ENCODE measurements at regions not wholly inside any gene's neighbourhood (a gene's known extent, or its start where the extent isn't known, plus 50 kb on each side); places are given as distances from the start of the nearest gene placed in this dataset.
"Not testable (repeated sequence)": the region's sequence is repeated elsewhere in the genome, so short reads cannot be mapped to it uniquely, and the experiment has no call there.

DNA sequence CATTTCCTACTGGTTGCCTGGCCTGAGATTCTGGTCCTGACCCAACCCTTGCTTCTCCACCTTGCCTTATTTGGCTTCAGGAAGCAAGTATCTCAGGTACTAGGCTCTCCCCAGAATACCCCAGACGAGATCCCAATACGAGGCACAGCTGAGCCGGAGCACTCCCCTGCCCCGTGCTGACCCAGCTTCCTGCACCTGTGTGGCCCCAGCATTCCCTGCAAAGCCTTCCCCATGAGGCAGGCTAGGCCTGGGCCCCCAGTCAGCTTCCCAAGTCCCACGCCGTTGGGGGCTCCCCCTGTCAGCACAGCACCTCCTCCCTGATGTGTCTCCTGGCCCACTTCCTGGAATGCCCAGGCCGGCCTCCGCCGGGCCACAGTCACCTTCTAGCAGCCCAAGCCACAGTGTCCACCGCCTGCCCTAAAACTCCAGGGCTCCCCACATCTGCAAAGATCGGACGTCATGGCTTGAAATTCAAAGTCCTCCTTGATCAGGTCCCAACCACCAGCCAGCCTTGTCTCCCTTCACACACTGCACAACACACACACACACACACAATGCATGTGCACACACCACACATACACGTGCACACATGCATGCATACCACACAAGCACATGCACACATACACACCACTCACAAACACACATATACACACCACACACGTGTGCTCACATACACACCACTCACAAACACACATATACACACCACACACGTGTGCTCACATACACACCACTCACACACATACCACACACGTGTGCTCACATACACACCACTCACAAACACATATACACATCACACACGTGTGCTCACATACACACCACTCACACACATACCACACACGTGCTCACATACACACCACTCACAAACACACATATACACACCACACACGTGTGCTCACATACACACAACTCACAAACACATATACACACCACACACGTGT is 78.9 kb upstream of the FOXK1 start:
- no peak for DNase-seq
- no peak overlapping the region for H3K4me3 ChIP-seq (ENCODE audit: low read depth, low read length)
- no peak overlapping the region for H3K27ac ChIP-seq
- H3K36me3 ChIP-seq (replicated peaks): no peaks in the 10 kb centered on the region
- no peaks in the 10 kb centered on the region for H3K27me3 ChIP-seq (replicated peaks)
- in situ Hi-C loops (cut with HindIII; ENCODE audit: low pct_ligation_motif_present, low sequenced_read_pairs): no loop called here
- TF ChIP-seq, protein P1, sequence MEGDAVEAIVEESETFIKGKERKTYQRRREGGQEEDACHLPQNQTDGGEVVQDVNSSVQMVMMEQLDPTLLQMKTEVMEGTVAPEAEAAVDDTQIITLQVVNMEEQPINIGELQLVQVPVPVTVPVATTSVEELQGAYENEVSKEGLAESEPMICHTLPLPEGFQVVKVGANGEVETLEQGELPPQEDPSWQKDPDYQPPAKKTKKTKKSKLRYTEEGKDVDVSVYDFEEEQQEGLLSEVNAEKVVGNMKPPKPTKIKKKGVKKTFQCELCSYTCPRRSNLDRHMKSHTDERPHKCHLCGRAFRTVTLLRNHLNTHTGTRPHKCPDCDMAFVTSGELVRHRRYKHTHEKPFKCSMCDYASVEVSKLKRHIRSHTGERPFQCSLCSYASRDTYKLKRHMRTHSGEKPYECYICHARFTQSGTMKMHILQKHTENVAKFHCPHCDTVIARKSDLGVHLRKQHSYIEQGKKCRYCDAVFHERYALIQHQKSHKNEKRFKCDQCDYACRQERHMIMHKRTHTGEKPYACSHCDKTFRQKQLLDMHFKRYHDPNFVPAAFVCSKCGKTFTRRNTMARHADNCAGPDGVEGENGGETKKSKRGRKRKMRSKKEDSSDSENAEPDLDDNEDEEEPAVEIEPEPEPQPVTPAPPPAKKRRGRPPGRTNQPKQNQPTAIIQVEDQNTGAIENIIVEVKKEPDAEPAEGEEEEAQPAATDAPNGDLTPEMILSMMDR (IDR thresholded peaks at IDR 0.05; ENCODE audit: low read depth, low read length, missing control alignments): no peak

DNA sequence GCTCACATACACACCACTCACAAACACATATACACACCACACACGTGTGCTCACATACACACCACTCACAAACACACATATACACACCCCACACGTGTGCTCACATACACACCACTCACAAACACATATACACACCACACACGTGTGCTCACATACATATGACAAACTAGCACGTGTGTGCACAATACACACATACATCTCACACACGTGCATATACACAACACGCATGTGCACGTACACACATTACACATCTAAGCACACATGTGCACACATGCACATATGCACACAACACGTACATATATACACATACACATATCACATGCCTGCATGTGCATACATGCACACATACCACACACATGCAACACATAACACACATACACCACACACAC is 78.3 kb upstream of the FOXK1 start:
- in situ Hi-C loops (cut with HindIII; ENCODE audit: low pct_ligation_motif_present, low sequenced_read_pairs): no loop called here
- Histone ChIP-seq H3K27me3 (replicated peaks) (no peaks in the 10 kb centered on the region), H3K27ac (no peak overlapping the region), H3K4me3 (ENCODE audit: low read depth, low read length) (no peak overlapping the region), H3K36me3 (replicated peaks) (no peaks in the 10 kb centered on the region)
- DNase-seq: no peak
- TF ChIP-seq, protein P1 (IDR thresholded peaks at IDR 0.05; ENCODE audit: low read depth, low read length, missing control alignments): no peak

DNA sequence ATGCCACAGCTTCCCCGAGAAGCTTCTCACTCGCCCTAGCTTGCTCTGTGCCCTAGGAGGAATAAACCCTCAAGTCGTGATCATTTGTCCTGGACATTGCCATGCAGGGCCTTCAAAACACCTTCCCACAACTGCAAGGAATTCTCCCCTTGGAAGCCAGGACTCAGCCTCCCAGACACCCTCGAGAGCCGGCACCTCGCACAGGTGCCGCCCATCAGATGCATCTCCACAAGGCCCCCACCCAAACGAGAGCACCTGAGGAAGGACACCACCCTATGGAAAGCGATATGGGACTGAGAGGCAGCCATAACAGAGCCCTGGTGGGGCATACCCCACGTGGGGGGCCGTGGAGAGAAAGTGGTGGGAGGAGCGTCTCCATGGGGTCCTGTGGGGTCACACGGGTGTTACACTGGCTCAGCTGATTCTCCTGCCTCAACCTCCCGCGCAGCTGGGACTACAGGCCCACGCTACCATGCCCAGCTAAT is 77.6 kb upstream of the FOXK1 start:
- TF ChIP-seq, protein P1 (IDR thresholded peaks at IDR 0.05; ENCODE audit: low read depth, low read length, missing control alignments): no peak
- Histone ChIP-seq H3K27ac (no peak overlapping the region), H3K4me3 (ENCODE audit: low read depth, low read length) (no peak overlapping the region), H3K27me3 (replicated peaks) (no peaks in the 10 kb centered on the region), H3K36me3 (replicated peaks) (no peaks in the 10 kb centered on the region)
- DNase-seq: no peak
- in situ Hi-C loops (cut with HindIII; ENCODE audit: low pct_ligation_motif_present, low sequenced_read_pairs): no loop called here

DNA sequence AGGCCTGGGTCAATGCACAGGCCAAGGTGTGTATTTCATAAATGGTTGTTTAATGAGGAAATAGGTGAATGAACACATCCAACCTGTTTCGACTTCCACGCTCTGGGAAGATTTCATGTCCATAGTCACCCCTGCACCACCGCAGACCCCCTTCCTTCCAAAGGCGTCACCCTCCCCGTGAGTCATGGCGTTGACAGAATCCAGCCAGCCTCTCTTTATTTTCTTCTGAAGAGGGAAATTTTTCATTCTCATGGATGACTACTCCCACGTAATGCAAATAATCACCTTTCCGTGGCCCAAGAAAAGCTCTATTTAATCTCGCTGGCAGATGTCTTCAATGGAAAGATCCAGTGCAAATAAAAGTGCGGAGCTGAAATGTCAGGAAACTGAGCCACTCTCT is 75.3 kb upstream of the FOXK1 start:
- H3K27ac ChIP-seq: no peak overlapping the region
- TF ChIP-seq, protein P1 (IDR thresholded peaks at IDR 0.05; ENCODE audit: low read depth, low read length, missing control alignments): no peak
- no peaks in the 10 kb centered on the region for H3K27me3 ChIP-seq (replicated peaks)
- DNase-seq: no peak
- H3K4me3 ChIP-seq (ENCODE audit: low read depth, low read length): no peak overlapping the region
- in situ Hi-C loops (cut with HindIII; ENCODE audit: low pct_ligation_motif_present, low sequenced_read_pairs): no loop called here
- no peaks in the 10 kb centered on the region for H3K36me3 ChIP-seq (replicated peaks)

DNA sequence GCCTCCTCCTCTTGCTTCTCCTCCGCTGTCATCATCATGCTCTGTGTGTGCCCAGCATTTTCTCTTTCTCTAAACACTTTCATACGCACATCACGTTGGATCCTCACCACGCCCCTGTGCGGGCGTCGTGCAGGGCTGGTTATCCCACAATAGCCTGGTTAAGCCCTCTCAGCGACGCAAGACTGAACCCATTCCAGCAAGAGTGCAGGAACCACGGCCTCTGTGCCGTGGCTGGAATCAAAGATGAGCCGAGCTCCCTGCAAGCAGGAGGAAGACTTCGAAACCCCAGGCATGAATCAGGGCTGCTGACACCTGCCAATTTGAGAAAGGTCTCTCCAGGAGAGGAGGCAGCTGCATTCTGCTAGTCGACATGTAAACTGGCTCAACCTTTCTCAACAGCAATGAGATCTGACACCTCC is 74.8 kb upstream of the FOXK1 start:
- Histone ChIP-seq H3K27me3 (replicated peaks) (no peaks in the 10 kb centered on the region), H3K27ac (no peak overlapping the region), H3K36me3 (replicated peaks) (no peaks in the 10 kb centered on the region), H3K4me3 (ENCODE audit: low read depth, low read length) (no peak overlapping the region)
- DNase-seq: no peak
- TF ChIP-seq, protein P1 (IDR thresholded peaks at IDR 0.05; ENCODE audit: low read depth, low read length, missing control alignments): no peak
- in situ Hi-C loops (cut with HindIII; ENCODE audit: low pct_ligation_motif_present, low sequenced_read_pairs): no loop called here

DNA sequence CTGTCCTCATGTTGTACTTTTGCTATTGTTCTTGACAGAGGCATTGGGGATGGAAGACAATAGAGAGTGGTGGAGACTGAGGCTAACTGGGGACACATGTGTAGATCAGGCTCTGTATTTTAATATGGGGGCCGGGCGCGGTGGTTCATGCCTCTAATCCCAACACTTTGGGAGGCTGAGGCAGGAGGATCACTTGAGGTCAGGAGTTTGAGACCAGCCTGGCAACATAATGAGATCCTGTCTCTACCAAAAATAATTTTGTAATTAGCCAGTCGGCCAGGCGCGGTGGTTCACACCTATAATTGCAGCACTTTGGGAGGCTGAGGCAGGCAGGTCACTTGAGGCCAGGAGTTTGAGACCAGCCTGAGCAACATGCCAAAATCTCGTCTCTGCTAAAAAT is 72.5 kb upstream of the FOXK1 start:
- H3K27me3 ChIP-seq (replicated peaks); H3K27ac ChIP-seq; H3K36me3 ChIP-seq (replicated peaks); H3K4me3 ChIP-seq (ENCODE audit: low read depth, low read length); in situ Hi-C loops (cut with HindIII; ENCODE audit: low pct_ligation_motif_present, low sequenced_read_pairs); DNase-seq: not testable (repeated sequence)
